ENCODE measurements at regions not wholly inside any gene's neighbourhood (a gene's known extent, or its start where the extent isn't known, plus 50 kb on each side); places are given as distances from the start of the nearest gene placed in this dataset.

DNA sequence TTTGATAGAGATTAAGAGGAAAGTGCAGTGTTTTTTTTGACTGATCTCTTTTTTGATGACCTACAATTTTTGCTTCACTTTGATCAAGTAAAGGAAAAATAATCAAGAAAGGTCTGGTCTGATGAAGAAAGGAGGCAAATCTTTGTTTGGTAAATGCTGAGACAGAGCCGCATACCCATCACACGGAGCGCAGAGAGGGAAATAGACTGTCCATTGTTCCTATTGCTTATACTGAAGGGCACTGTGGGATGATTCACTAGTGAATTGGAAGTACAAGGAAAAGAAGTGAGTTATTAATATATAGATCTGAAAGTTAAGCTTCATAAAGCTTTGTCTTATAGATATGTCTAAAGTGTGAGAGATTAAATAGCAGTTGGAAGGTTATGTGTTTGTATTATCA, 455.1 kb downstream of the PLCL1 start:
- ChIA-PET POLR2A (no interaction called here), CTCF (interaction anchor here (1.5 kb wide), 1 partner anchor 1480 kb away, joined by 3 read pairs; no protein-coding TSS in a partner anchor)
- Histone ChIP-seq H3K27me3 (ENCODE audit: control insufficient read depth, insufficient read depth, low read length) (no peaks in the 10 kb centered on the region), H3K4me3 (ENCODE audit: low read depth, low read length) (no peak overlapping the region), H3K36me3 (ENCODE audit: control insufficient read depth, insufficient read depth, low read length) (no peaks in the 10 kb centered on the region)
- DNase-seq (ENCODE audit: low read depth), result no peak
- TF ChIP-seq, protein P1, sequence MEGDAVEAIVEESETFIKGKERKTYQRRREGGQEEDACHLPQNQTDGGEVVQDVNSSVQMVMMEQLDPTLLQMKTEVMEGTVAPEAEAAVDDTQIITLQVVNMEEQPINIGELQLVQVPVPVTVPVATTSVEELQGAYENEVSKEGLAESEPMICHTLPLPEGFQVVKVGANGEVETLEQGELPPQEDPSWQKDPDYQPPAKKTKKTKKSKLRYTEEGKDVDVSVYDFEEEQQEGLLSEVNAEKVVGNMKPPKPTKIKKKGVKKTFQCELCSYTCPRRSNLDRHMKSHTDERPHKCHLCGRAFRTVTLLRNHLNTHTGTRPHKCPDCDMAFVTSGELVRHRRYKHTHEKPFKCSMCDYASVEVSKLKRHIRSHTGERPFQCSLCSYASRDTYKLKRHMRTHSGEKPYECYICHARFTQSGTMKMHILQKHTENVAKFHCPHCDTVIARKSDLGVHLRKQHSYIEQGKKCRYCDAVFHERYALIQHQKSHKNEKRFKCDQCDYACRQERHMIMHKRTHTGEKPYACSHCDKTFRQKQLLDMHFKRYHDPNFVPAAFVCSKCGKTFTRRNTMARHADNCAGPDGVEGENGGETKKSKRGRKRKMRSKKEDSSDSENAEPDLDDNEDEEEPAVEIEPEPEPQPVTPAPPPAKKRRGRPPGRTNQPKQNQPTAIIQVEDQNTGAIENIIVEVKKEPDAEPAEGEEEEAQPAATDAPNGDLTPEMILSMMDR (IDR thresholded peaks at IDR 0.05; ENCODE audit: insufficient read depth, low read depth, low read length), result no peak

DNA sequence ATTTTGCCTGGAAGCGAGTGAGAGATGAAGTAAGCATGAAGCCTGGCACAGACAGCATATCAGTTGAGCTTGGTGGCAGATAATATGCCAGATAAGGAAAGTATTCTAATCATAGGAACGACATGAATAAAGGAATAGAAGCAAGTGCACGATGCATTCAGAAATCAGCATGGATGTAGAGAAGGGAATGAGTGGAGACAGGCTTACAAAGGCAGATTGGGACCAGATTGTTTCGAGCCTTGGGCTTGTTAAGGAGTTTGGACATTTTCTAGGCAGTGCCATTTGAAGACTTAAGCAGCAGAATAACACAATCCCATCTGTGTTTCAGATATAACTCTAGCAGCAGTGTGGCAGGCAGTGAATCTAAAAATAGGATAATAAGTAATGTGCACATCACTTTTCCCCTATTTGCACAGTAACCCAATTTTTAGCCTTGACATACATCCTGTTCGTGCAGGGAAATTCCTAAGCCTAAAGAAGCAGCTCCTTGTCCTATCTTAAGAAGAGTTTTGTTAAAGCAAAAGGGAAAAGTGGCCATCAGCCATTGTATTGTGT, 450.2 kb downstream of the PLCL1 start:
- TF ChIP-seq, protein P1 (IDR thresholded peaks at IDR 0.05; ENCODE audit: insufficient read depth, low read depth, low read length), result no peak
- POLR2A ChIA-PET, result no interaction called here
- DNase-seq (ENCODE audit: low read depth), result no peak
- CTCF ChIA-PET, result interaction anchor here (1.3 kb wide), 1 partner anchor 127 kb away, joined by 3 read pairs; no protein-coding TSS in a partner anchor
- no peaks in the 10 kb centered on the region for H3K36me3 ChIP-seq (ENCODE audit: control insufficient read depth, insufficient read depth, low read length)
- no peak overlapping the region for H3K4me3 ChIP-seq (ENCODE audit: low read depth, low read length)
- H3K27me3 ChIP-seq (ENCODE audit: control insufficient read depth, insufficient read depth, low read length), result no peaks in the 10 kb centered on the region

DNA sequence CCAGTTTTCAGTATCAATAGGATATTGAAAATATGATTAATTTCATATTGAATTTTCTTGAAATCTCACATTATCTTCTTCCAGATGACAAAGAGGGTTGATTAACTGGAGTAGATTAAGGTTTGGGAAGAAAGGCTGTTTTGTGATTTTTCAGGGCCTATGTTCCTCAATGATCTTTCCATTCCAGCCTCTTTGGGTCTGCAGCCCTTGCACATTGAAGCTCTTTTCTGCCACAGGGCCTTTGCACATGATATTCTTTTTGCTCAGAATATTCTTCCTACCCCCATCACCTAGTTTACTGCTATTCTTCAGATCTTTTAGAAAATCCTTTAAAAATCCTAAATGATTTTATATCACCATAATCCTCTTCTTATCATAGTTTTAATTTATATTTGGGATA, 449.6 kb downstream of the PLCL1 start:
- Histone ChIP-seq H3K4me3 (ENCODE audit: low read depth, low read length) (no peak overlapping the region), H3K27me3 (ENCODE audit: control insufficient read depth, insufficient read depth, low read length) (no peaks in the 10 kb centered on the region), H3K36me3 (ENCODE audit: control insufficient read depth, insufficient read depth, low read length) (no peaks in the 10 kb centered on the region)
- TF ChIP-seq, protein P1 (IDR thresholded peaks at IDR 0.05; ENCODE audit: insufficient read depth, low read depth, low read length), result no peak
- ChIA-PET CTCF (no interaction called here), POLR2A (no interaction called here)
- DNase-seq (ENCODE audit: low read depth), result no peak

GRCh38 chr2:198252472-198252871, 448.1 kb downstream of the PLCL1 start:
- Histone ChIP-seq H3K36me3 (ENCODE audit: control insufficient read depth, insufficient read depth, low read length) (no peaks in the 10 kb centered on the region), H3K27me3 (ENCODE audit: control insufficient read depth, insufficient read depth, low read length) (no peaks in the 10 kb centered on the region), H3K4me3 (ENCODE audit: low read depth, low read length) (no peak overlapping the region)
- TF ChIP-seq, protein P1 (IDR thresholded peaks at IDR 0.05; ENCODE audit: insufficient read depth, low read depth, low read length), result no peak
- POLR2A ChIA-PET, result no interaction called here
- DNase-seq (ENCODE audit: low read depth), result no peak
- CTCF ChIA-PET, result interaction anchor here (1.0 kb wide), 1 partner anchor 44 kb away, joined by 4 read pairs; no protein-coding TSS in a partner anchor

GRCh38 chr2:198242093-198242492, 437.7 kb downstream of the PLCL1 start:
- ChIA-PET CTCF (no interaction called here), POLR2A (no interaction called here)
- TF ChIP-seq, protein P1 (IDR thresholded peaks at IDR 0.05; ENCODE audit: insufficient read depth, low read depth, low read length), result no peak
- H3K36me3 ChIP-seq (ENCODE audit: control insufficient read depth, insufficient read depth, low read length), result no peaks in the 10 kb centered on the region
- no peaks in the 10 kb centered on the region for H3K27me3 ChIP-seq (ENCODE audit: control insufficient read depth, insufficient read depth, low read length)
- H3K4me3 ChIP-seq (ENCODE audit: low read depth, low read length), result no peak overlapping the region
- DNase-seq (ENCODE audit: low read depth), result no peak
